ENCODE measurements at regions not wholly inside any gene's neighbourhood (a gene's known extent, or its start where the extent isn't known, plus 50 kb on each side); places are given as distances from the start of the nearest gene placed in this dataset.

- TF ChIP-seq MAX (IDR thresholded peaks at IDR 0.05; ENCODE audit: low read depth) (no peak), SMC3 (IDR thresholded peaks at IDR 0.05; ENCODE audit: low read depth, low read length) (no peak), MXI1 (IDR thresholded peaks at IDR 0.05; ENCODE audit: low read depth, low read length) (no peak), REST (IDR thresholded peaks at IDR 0.05; ENCODE audit: low read depth, low read length) (no peak), CTCF (IDR thresholded peaks at IDR 0.05) (no peak), RAD21 (IDR thresholded peaks at IDR 0.05; ENCODE audit: low read length) (no peak), FOXJ3 (CRISPR knock-in tag; IDR thresholded peaks at IDR 0.05) (no peak), NFIC (IDR thresholded peaks at IDR 0.05; ENCODE audit: borderline replicate concordance) (no peak)
These were observed 273.6 kb upstream of the LRRC7 start for GRCh38 chr1:69294171-69294570.

Measured in SK-N-SH (cell line).